Glutamatergic neuron (in vitro differentiated cells): ENCODE measurements at regions not wholly inside any gene's neighbourhood (a gene's known extent, or its start where the extent isn't known, plus 50 kb on each side); places are given as distances from the start of the nearest gene placed in this dataset.

Experiments
- DNase-seq: peaks from one replicate; pipeline ENCODE4 v3.0.0; 2022
- H3K27ac Mint-ChIP-seq: one replicate; pipeline ENCODE4 v1.8.0; 2020; ENCODE audit warnings: mild to moderate bottlenecking, mixed read lengths, inconsistent platforms; ENCODE audit not compliant: unreplicated experiment
- H3K27me3 Mint-ChIP-seq: one replicate; pipeline ENCODE4 v1.8.0; 2020; ENCODE audit warnings: mild to moderate bottlenecking, moderate library complexity, mixed read lengths, inconsistent platforms; ENCODE audit not compliant: unreplicated experiment
- H3K36me3 Mint-ChIP-seq: one replicate; pipeline ENCODE4 v1.8.0; 2020; ENCODE audit warnings: mild to moderate bottlenecking, mixed read lengths, inconsistent platforms; ENCODE audit not compliant: unreplicated experiment
- H3K4me1 Mint-ChIP-seq: one replicate; pipeline ENCODE4 v1.8.0; 2020; ENCODE audit warnings: mild to moderate bottlenecking, low read depth, mixed read lengths, inconsistent platforms; ENCODE audit not compliant: unreplicated experiment
- H3K4me3 Mint-ChIP-seq: one replicate; pipeline ENCODE4 v1.8.0; 2020; ENCODE audit warnings: mild to moderate bottlenecking, mixed read lengths, inconsistent platforms; ENCODE audit not compliant: unreplicated experiment
- H3K9me3 Mint-ChIP-seq: one replicate; pipeline ENCODE4 v1.8.0; 2020; ENCODE audit warnings: mild to moderate bottlenecking, moderate library complexity, mixed read lengths, inconsistent platforms; ENCODE audit not compliant: unreplicated experiment
- TF ChIP-seq, protein P1 (sequence below): fragments of 200-600 bp; sonication (generic); IDR thresholded peaks from one replicate; pipeline ENCODE4 v1.5.0; 2021; ENCODE audit not compliant: partially characterized antibody, unreplicated experiment

DNA sequence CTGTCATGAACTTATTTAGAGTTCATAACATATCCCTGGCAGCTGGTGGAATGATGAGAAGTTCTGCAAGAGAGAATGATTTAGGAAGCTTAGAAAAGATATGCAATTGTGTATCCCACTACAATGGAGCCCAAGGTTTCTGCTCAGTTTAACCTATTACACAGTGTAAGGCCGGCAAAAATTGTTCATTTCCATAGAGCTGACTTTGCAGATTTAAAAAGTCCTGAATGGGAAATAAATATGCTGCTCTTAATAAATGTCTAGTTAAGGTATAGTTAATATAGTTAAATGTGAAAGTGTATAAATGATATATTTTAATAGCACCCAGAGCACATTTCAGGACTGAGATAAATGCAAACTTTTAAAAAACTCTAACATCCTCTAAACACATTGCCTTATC lies 149.9 kb downstream of the EVX1 start:
- DNase-seq = no peak
- Mint-ChIP-seq H3K36me3 (peaks cover 6% of the 10 kb centered on the region), H3K27ac (no peak overlapping the region), H3K9me3 (peaks cover 2% of the 10 kb centered on the region), H3K4me1 (peaks cover 4% of the 10 kb centered on the region), H3K27me3 (no peaks in the 10 kb centered on the region), H3K4me3 (no peak overlapping the region)
- TF ChIP-seq, protein P1, sequence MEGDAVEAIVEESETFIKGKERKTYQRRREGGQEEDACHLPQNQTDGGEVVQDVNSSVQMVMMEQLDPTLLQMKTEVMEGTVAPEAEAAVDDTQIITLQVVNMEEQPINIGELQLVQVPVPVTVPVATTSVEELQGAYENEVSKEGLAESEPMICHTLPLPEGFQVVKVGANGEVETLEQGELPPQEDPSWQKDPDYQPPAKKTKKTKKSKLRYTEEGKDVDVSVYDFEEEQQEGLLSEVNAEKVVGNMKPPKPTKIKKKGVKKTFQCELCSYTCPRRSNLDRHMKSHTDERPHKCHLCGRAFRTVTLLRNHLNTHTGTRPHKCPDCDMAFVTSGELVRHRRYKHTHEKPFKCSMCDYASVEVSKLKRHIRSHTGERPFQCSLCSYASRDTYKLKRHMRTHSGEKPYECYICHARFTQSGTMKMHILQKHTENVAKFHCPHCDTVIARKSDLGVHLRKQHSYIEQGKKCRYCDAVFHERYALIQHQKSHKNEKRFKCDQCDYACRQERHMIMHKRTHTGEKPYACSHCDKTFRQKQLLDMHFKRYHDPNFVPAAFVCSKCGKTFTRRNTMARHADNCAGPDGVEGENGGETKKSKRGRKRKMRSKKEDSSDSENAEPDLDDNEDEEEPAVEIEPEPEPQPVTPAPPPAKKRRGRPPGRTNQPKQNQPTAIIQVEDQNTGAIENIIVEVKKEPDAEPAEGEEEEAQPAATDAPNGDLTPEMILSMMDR = no peak

DNA sequence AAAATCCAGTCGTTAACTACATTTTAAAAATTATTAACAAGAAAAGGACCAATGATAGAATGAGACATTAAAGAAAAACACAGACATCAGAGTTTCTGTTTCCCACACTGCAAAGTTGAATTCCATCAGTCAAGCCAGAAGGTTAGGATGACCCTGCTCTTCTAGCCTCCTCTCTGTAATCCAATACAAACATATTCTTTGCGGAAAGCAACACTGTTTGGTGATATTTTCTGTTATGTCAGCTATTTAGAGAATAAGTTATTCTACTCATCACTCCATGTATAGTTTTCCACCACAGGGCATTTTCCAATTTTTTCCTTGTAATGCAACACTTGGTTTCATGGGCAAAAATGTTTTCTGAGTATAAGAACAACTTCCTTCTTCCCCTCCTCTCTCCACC lies 152.3 kb downstream of the EVX1 start:
- Mint-ChIP-seq H3K4me1 (peaks cover 4% of the 10 kb centered on the region), H3K9me3 (peaks cover 2% of the 10 kb centered on the region), H3K36me3 (peaks cover 6% of the 10 kb centered on the region), H3K27ac (no peak overlapping the region), H3K4me3 (no peak overlapping the region), H3K27me3 (no peaks in the 10 kb centered on the region)
- DNase-seq = no peak
- TF ChIP-seq, protein P1 = no peak

DNA sequence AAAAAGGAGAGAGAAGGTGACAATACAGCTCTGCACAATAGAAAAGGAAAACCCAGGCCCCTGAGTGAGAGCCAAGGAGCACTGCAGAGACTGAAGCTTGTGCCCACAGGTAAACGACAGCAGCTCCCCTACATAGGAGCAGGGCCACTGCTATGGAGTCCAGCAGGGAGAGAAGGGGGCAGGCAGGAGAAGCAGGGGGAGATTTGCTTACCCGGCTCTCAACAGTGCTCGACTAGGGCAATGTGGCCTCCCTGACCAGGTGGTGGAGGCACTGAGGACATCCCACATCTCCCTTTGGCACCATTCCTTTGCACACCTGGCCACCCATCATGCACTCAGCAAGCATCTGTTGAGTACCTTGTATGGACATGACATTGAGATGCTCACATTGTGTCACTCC lies 153.0 kb downstream of the EVX1 start:
- TF ChIP-seq, protein P1 = no peak
- peaks cover 3% of the 10 kb centered on the region for H3K9me3 Mint-ChIP-seq
- H3K4me1 Mint-ChIP-seq = peaks cover 4% of the 10 kb centered on the region
- H3K27me3 Mint-ChIP-seq = no peaks in the 10 kb centered on the region
- no peak overlapping the region for H3K4me3 Mint-ChIP-seq
- no peak for DNase-seq
- peaks cover 6% of the 10 kb centered on the region for H3K36me3 Mint-ChIP-seq
- H3K27ac Mint-ChIP-seq = no peak overlapping the region

DNA sequence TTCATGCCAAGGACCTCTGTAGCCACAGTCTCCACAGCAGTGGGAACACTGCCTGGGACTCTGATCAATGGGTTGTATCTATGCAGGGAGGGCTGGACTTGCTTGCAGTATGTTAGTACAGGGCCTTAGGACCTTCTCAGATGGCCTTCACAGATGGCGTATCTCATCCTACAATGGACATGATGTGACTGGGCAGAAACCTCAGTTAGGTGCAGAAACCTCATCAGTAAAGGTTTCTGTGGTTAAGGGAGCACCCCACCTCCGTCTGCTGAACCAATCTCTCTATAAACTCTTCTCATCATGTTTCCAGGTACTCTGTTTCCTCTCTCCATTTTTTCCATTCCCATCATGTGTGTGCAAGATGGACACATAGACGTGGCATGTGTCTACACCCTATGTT lies 154.9 kb downstream of the EVX1 start:
- H3K4me1 Mint-ChIP-seq = no peaks in the 10 kb centered on the region
- peaks cover 6% of the 10 kb centered on the region for H3K36me3 Mint-ChIP-seq
- DNase-seq = no peak
- TF ChIP-seq, protein P1 = no peak
- no peak overlapping the region for H3K27ac Mint-ChIP-seq
- H3K4me3 Mint-ChIP-seq = no peak overlapping the region
- H3K9me3 Mint-ChIP-seq = peaks cover 3% of the 10 kb centered on the region
- H3K27me3 Mint-ChIP-seq = no peaks in the 10 kb centered on the region

DNA sequence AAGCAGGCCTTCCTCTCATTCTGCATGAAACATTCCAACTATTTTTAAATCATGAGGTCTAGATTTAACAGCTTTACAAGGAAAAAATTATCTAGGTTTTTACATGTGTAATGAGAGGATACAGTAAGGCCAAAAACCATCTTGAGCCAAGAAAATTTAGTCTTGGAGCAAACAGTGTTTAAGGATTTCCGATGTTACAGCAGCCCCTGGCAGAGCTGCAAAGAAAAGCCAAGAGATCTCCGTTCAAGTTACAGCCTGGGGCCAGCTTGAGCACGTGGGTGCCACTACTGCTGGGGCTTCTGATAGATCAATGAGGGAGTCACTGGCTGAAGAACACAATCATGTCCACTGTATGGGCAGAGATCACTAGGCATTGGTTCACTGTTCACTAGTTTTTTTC lies 156.2 kb downstream of the EVX1 start:
- Mint-ChIP-seq H3K4me3 (no peak overlapping the region), H3K27me3 (no peaks in the 10 kb centered on the region), H3K27ac (no peak overlapping the region), H3K4me1 (no peaks in the 10 kb centered on the region), H3K9me3 (peaks cover 3% of the 10 kb centered on the region), H3K36me3 (peaks cover 4% of the 10 kb centered on the region)
- TF ChIP-seq, protein P1 = no peak
- no peak for DNase-seq
